Stimulated activated CD4-positive, alpha-beta T cell treated with anti-CD3 and anti-CD28 coated beads, Interleukin-1b, Interleukin-23, amount 100 ng/mL, for 48 hours (primary cell): ENCODE measurements at regions not wholly inside any gene's neighbourhood (a gene's known extent, or its start where the extent isn't known, plus 50 kb on each side); places are given as distances from the start of the nearest gene placed in this dataset.

Experiments used
- DNase-seq: peaks from one replicate; pipeline ENCODE4 v3.0.0-alpha.2; 2020

GRCh38 chr10:62924344-62924748, 108.2 kb upstream of the EGR2 start:
- DNase-seq, result peak; percentile 4

- DNase-seq, result no peak
These were observed 103.6 kb upstream of the EGR2 start for GRCh38 chr10:62919776-62920175.

- no peak for DNase-seq
These were observed 101.5 kb upstream of the EGR2 start for GRCh38 chr10:62917475-62918238.

GRCh38 chr10:62916141-62916603, 100.0 kb upstream of the EGR2 start:
- DNase-seq, result no peak

DNA sequence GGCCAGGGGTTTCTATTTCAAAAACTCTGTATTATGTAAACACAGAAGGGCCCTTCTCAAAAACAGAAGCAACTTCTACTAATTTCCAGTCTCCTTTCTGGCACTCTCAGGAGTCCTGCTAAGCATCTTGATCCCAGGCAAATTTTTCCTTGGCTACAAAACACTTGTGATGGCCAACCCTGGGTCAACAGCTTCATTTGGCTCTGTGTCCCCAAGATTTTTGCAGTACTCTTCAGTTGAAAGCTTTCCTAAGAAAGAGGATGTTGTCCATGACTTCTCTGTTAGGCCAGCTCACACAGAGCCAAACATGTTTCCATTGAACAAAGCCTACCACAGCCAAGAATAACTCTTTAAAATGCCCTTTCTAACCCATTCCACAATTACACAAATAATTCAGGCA, 99.0 kb upstream of the EGR2 start:
- DNase-seq, result no peak

GRCh38 chr10:62912086-62912485, 95.9 kb upstream of the EGR2 start:
- DNase-seq, result no peak

DNA sequence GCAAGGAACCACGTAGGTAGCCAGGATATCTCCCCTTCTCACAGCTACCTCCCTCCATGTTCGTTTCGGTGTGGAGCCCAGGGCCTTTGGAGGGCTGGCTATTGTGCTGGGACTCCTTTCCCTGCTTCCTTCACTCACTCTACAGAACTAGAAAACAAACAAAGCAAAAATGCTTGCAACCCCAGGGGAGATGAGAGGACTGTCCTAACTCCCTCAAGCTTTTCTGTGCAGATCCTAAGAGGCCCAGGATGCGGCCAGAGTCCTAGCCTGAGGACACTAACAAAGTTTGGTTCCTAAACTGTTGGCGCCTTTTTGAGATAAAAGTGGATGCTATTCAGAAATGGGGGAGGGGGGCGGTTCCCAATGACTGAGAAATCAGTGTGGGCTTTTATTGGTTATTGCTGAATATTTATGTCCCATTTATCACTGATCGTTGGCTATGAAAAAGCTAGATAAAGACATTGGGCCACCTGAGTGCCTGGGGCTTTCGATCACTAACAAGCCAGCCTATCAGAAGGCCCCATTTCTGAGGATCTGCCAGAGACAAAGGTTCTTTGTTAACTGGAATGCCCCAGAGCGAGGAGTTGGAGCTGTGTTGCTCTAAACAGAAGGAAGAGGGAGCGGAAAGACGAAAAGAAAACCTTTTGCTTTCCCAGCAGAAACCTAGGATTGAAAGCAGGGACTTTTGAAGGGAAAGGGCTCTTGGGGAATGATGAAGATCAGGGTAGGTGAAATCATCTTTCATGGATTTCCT, 95.2 kb upstream of the EGR2 start:
- DNase-seq, result no peak

GRCh38 chr10:62907470-62908212, 91.5 kb upstream of the EGR2 start:
- DNase-seq, result no peak

DNA sequence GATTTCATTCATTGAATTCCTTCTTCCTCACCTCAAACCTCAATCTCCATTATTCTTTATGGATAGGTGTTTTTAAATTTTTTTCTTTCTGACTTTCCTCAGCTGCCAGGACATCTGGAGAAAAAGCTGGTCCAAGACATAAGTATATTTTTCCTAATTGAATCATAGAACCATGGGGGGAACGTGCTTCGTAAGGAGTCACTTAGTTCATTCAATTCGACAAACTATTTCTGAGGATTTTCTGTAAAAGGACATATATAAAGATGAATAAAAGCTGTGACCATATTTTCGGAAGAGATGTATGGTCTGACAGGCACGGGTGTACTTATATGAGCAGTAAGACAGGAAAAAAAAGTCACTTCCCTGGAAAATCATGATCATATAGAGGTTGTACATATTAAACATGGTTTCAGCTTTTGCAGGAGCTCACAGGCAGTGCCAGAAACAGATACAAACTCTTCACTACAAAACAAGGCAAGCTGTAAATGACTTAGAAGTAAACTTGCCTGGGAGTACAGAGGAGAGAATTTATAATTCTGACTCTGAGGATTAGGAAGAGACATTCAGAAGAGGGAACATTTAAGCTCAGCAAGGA, 88.2 kb upstream of the EGR2 start:
- DNase-seq, result no peak

- DNase-seq, result no peak
These were observed 87.7 kb upstream of the EGR2 start for GRCh38 chr10:62903828-62904227.

- no peak for DNase-seq
These were observed 84.8 kb upstream of the EGR2 start for GRCh38 chr10:62900829-62901571.

DNA sequence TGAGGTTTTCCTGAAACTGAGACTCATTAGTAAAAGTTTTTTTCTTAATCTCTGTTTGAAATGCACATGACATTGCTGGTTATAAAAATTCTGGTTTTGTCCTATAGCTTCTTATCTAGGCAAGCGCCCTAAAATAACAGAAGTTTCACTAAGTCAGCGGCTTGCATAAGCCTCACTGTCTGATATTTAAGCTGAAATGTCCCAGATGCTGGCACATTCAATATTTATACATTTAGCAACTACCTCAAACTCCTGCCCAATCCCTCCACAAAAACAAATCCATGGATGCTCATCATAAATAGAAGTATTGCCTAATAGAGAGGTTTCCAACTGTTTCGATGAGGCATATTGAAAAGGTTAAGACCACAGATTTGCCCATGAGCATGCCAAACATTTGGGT, 83.1 kb upstream of the EGR2 start:
- DNase-seq, result no peak

- DNase-seq, result no peak
These were observed 78.9 kb upstream of the EGR2 start for GRCh38 chr10:62895063-62895462.

DNA sequence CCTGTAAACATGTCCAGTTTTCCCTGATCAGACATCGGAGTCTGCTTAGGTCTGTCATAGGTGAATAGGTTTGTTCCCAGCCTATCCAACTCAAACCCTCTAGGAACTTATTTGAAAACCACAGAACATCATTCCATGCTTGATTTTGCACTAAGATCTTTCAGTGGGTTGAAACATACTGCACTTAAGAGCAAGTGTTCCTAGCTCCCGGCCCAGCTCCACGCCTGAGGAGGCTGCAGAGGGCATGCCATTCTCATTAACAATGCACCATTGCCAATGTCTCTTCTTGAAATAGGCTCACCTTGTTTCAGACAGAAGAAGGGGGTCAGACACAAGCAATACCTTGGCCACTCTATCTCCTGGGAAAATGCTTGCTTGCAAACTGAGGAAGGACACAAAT, 78.0 kb upstream of the EGR2 start:
- DNase-seq, result no peak

DNA sequence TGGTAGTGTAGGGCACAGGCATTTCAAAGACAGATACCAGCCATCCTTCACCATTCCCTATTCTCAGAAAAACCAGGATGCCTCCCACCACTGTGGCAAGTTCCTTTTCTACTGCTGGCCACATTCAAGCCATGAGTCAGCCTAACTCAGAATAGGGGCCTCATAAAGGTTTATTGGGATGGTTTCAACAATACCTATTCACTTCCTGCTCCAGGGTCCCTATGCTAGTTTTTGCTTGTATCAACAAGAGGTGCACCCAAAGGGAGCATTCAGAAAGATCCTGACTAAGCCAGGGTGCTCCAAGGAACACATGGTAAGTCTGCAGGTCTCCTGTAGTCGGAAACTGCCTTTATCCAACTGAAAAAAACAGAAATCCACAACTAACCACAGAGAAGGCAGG, 76.9 kb upstream of the EGR2 start:
- DNase-seq, result no peak

DNA sequence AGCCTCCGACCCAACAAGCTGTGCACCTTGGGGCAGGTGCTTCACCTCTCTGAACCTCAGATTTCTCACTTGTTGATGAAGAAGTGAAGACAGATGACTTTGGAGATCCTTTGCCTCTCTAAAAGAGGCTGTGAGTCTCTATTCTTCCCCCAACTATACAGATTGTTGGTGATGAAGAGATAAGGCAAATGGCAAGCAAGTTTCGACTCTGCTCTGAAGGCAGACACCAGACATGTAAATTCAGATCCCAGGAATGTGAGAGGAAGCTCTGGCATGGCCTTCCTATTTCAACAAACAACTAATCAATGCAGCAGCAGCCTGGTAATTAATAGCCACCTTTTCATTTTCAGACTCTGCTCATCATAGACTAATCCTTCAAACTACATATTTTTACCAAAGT, 74.2 kb upstream of the EGR2 start:
- no peak for DNase-seq

DNA sequence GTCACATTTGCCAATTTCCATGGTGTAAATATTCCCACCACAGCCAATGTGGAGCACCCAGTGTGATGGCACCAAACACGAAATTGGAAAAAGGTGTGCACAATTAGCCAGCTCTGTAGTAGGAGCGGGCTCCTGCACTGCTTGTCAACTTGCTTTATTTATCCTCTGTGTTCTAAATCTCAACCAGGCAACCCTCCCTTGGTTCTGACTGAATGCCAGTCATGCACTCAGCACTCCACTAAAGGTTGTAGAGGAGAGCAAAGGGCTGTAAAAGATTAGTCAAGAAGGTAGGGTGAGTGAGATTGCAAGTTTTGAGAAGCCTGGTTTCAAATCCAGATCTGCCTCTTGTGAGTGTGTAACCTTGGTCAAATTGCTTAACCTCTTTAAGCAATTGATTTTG, 71.5 kb upstream of the EGR2 start:
- no peak for DNase-seq

GRCh38 chr10:62885684-62886461, 69.7 kb upstream of the EGR2 start:
- DNase-seq, result no peak

- DNase-seq, result no peak
These were observed 64.0 kb upstream of the EGR2 start for GRCh38 chr10:62880162-62880561.

DNA sequence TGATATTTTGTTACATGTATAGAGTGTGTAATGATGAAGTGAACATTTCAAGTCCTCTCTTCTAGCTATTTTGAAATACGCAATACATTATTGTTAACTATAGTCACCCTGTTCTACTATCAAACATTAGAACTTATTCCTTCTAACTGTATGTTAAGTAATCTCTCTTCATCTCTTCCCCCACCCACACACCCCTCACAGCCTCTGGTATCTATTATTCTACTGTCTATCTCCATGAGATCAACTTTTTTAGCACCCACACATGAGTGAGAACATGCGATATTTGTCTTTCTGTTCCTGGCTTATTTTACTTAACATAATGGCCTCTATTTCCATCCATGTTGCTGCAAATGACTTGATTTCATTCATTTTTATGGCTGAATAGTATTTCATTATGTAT, 57.7 kb upstream of the EGR2 start:
- no peak for DNase-seq

- peak; percentile 60 for DNase-seq
These were observed 54.7 kb upstream of the EGR2 start for GRCh38 chr10:62870866-62871265.

- DNase-seq, result peak; percentile 11
These were observed 53.8 kb upstream of the EGR2 start for GRCh38 chr10:62869958-62870357.
